ENCODE measurements at regions not wholly inside any gene's neighbourhood (a gene's known extent, or its start where the extent isn't known, plus 50 kb on each side); places are given as distances from the start of the nearest gene placed in this dataset.
"Not testable (repeated sequence)": the region's sequence is repeated elsewhere in the genome, so short reads cannot be mapped to it uniquely, and the experiment has no call there.

GRCh38 chr11:43021466-43021865, 290.3 kb upstream of the API5 start:
- DNase-seq = no peak

- DNase-seq = no peak
These were observed 277.5 kb upstream of the API5 start for GRCh38 chr11:43034341-43034740.

GRCh38 chr11:43035086-43035485, 276.7 kb upstream of the API5 start:
- DNase-seq = no peak

GRCh38 chr11:43053638-43054412, 258.0 kb upstream of the API5 start:
- DNase-seq = no peak

- DNase-seq = no peak
These were observed 244.1 kb upstream of the API5 start for GRCh38 chr11:43067681-43068080.

GRCh38 chr11:43071338-43071737, 240.5 kb upstream of the API5 start:
- DNase-seq = no peak

- no peak for DNase-seq
These were observed 239.7 kb upstream of the API5 start for GRCh38 chr11:43072096-43072495.

- no peak for DNase-seq
These were observed 238.9 kb upstream of the API5 start for GRCh38 chr11:43072911-43073310.

GRCh38 chr11:43074810-43075209, 237.0 kb upstream of the API5 start:
- no peak for DNase-seq

- DNase-seq = no peak
These were observed 210.7 kb upstream of the API5 start for GRCh38 chr11:43101113-43101512.

- no peak for DNase-seq
These were observed 195.7 kb upstream of the API5 start for GRCh38 chr11:43116071-43116470.

- DNase-seq = no peak
These were observed 192.4 kb upstream of the API5 start for GRCh38 chr11:43119275-43119970.

GRCh38 chr11:43122546-43122945, 189.2 kb upstream of the API5 start:
- DNase-seq = no peak

- DNase-seq = no peak
These were observed 188.4 kb upstream of the API5 start for GRCh38 chr11:43123443-43123842.

- no peak for DNase-seq
These were observed 187.4 kb upstream of the API5 start for GRCh38 chr11:43124272-43124935.

GRCh38 chr11:43129329-43129728, 182.5 kb upstream of the API5 start:
- DNase-seq = no peak

- no peak for DNase-seq
These were observed 181.2 kb upstream of the API5 start for GRCh38 chr11:43130616-43131015.

GRCh38 chr11:43135966-43136534, 175.7 kb upstream of the API5 start:
- DNase-seq = no peak

GRCh38 chr11:43138621-43139140, 173.1 kb upstream of the API5 start:
- no peak for DNase-seq

- no peak for DNase-seq
These were observed 166.1 kb upstream of the API5 start for GRCh38 chr11:43145653-43146052.

- DNase-seq = no peak
These were observed 161.1 kb upstream of the API5 start for GRCh38 chr11:43150697-43151096.

- no peak for DNase-seq
These were observed 147.0 kb upstream of the API5 start for GRCh38 chr11:43164831-43165230.

- DNase-seq = not testable (repeated sequence)
These were observed 146.4 kb upstream of the API5 start for GRCh38 chr11:43165393-43165792.
